H1 (cell line): ENCODE measurements at regions not wholly inside any gene's neighbourhood (a gene's known extent, or its start where the extent isn't known, plus 50 kb on each side); places are given as distances from the start of the nearest gene placed in this dataset.

Source experiments
- CTCF ChIA-PET: fragments of 300-600 bp; sonication (Branson Sonifier 250); formaldehyde crosslinking; loops from one replicate; lab custom pipeline; 2021; ENCODE audit not compliant: partially characterized antibody; lab: Charles Lee
- POLR2A ChIA-PET: fragments of 300-600 bp; sonication (Branson Sonifier 250); formaldehyde crosslinking; loops from one replicate; lab custom pipeline; 2021; ENCODE audit warnings: inconsistent platforms; ENCODE audit not compliant: partially characterized antibody; lab: Charles Lee
- DNase-seq, 2 experiments: peaks; one replicate each; pipeline versions ENCODE4 v3.0.0 to v3.0.0-alpha.2; 2010 to 2022; ENCODE audit warnings: low spot score in 2 of 2, low read depth in 1 of 2, mixed read lengths in 1 of 2
- FAIRE-seq: peaks from 2 replicates; lab custom pipeline; 2011; peaks lifted over from hg19 to GRCh38; lab: Jason Lieb, UNC
- H2AFZ ChIP-seq: 2 replicates; pipeline ENCODE4 v1.8.1; 2012; ENCODE audit warnings: low read length, inconsistent platforms
- H2AK5ac ChIP-seq: 2 replicates; pipeline ENCODE4 v1.6.1; 2013; ENCODE audit warnings: low read depth, low read length
- H2BK120ac ChIP-seq: replicated peaks from 2 replicates; pipeline ENCODE3; 2013; ENCODE audit warnings: low read depth, low read length, inconsistent platforms
- H2BK12ac ChIP-seq: 2 replicates; pipeline ENCODE4 v1.6.1; 2013; ENCODE audit warnings: low read depth, low read length
- H2BK15ac ChIP-seq: 2 replicates; pipeline ENCODE4 v1.6.1; 2013; ENCODE audit warnings: low read length
- H2BK20ac ChIP-seq: 2 replicates; pipeline ENCODE4 v1.6.1; 2013; ENCODE audit warnings: low read length
- H2BK5ac ChIP-seq: 2 replicates; pipeline ENCODE4 v1.6.1; 2013; ENCODE audit warnings: low read depth, low read length
- H3K14ac ChIP-seq: 2 replicates; pipeline ENCODE4 v1.6.1; 2013; ENCODE audit warnings: inconsistent platforms; ENCODE audit not compliant: insufficient read length
- H3K18ac ChIP-seq: 2 replicates; pipeline ENCODE4 v1.6.1; 2013; ENCODE audit warnings: low read length; ENCODE audit errors: extremely low read depth
- H3K23ac ChIP-seq: 2 replicates; pipeline ENCODE4 v1.6.1; 2013; ENCODE audit warnings: inconsistent platforms; ENCODE audit not compliant: insufficient read length
- H3K23me2 ChIP-seq: 2 replicates; pipeline ENCODE4 v1.6.1; 2013; ENCODE audit warnings: low read depth, low read length
- H3K27ac ChIP-seq: 2 replicates; pipeline ENCODE4 v1.6.1; 2011; ENCODE audit warnings: low read depth, low read length, inconsistent platforms
- H3K27me3 ChIP-seq, 4 experiments: replicated peaks in 1 of 4; 1 replicate in 1 of 4; 2 replicates in 3 of 4; pipeline versions ENCODE4 v1.6.1 to v1.8.1; 2011 to 2013; ENCODE audit warnings: low read length in 3 of 4, mild to moderate bottlenecking in 3 of 4, inconsistent platforms in 2 of 4, mixed read lengths in 2 of 4, moderate library complexity in 1 of 4; ENCODE audit not compliant: control insufficient read depth in 3 of 4, insufficient read depth in 3 of 4; ENCODE audit errors: extremely low read depth in 1 of 4
- H3K36me3 ChIP-seq, 4 experiments: 2 replicates each; pipeline versions ENCODE4 v1.6.1 to v1.8.1; 2011 to 2013; ENCODE audit warnings: mild to moderate bottlenecking in 4 of 4, low read length in 3 of 4, moderate library complexity in 2 of 4, control low read depth in 1 of 4, inconsistent platforms in 1 of 4; ENCODE audit not compliant: insufficient read depth in 4 of 4, control insufficient read depth in 2 of 4
- H3K4ac ChIP-seq: replicated peaks from 2 replicates; pipeline ENCODE3; 2013; ENCODE audit warnings: low read length, low read depth, mixed read lengths, inconsistent platforms; ENCODE audit not compliant: insufficient read length
- H3K4me1 ChIP-seq, 4 experiments: replicated peaks in 1 of 4; 1 replicate in 1 of 4; 2 replicates in 3 of 4; pipeline versions ENCODE4 v1.6.1 to v1.8.1; 2011 to 2013; ENCODE audit warnings: low read length in 3 of 4, inconsistent platforms in 2 of 4, mixed read lengths in 1 of 4; ENCODE audit not compliant: insufficient read depth in 4 of 4, control insufficient read depth in 3 of 4
- H3K4me2 ChIP-seq, 2 experiments: 2 replicates each; pipeline versions ENCODE4 v1.6.1 to v1.8.1; 2011 to 2013; ENCODE audit warnings: low read depth in 2 of 2, low read length in 2 of 2, control low read depth in 1 of 2, inconsistent platforms in 1 of 2, mild to moderate bottlenecking in 1 of 2; ENCODE audit not compliant: insufficient read depth in 1 of 2
- H3K4me3 ChIP-seq, 4 experiments: fragments of 200-600, 300-600 bp in 1 of 4; sonication (generic), shearing (Covaris generic), sonication (Bioruptor Twin) in 1 of 4; 2 replicates each; pipeline versions ENCODE4 v1.5.1 to v1.8.1; 2011 to 2016; ENCODE audit warnings: low read length in 4 of 4, low read depth in 3 of 4, control low read depth in 2 of 4, inconsistent platforms in 2 of 4, mild to moderate bottlenecking in 2 of 4, mixed read lengths in 1 of 4, moderate library complexity in 1 of 4; ENCODE audit not compliant: insufficient read depth in 2 of 4; ENCODE audit errors: extremely low read depth in 1 of 4
- H3K56ac ChIP-seq: replicated peaks from 2 replicates; pipeline ENCODE3; 2013; ENCODE audit warnings: low read depth, mild to moderate bottlenecking, mixed read lengths, low read length, inconsistent platforms; ENCODE audit not compliant: insufficient read length
- H3K79me1 ChIP-seq: 2 replicates; pipeline ENCODE4 v1.6.1; 2013; ENCODE audit warnings: low read depth, low read length, control low read depth
- H3K79me2 ChIP-seq, 2 experiments: 2 replicates each; pipeline versions ENCODE4 v1.6.1 to v1.8.1; 2012 to 2013; ENCODE audit warnings: low read length in 2 of 2, mild to moderate bottlenecking in 2 of 2, inconsistent platforms in 1 of 2; ENCODE audit not compliant: insufficient read depth in 2 of 2, control insufficient read depth in 1 of 2
- H3K9ac ChIP-seq, 4 experiments: replicated peaks in 1 of 4; 1 replicate in 1 of 4; 2 replicates in 3 of 4; pipeline versions ENCODE4 v1.6.1 to v1.8.1; 2011 to 2013; ENCODE audit warnings: low read depth in 3 of 4, low read length in 3 of 4, control low read depth in 2 of 4, mild to moderate bottlenecking in 2 of 4, moderate library complexity in 2 of 4, inconsistent platforms in 1 of 4; ENCODE audit errors: extremely low read depth in 1 of 4
- H3K9me3 ChIP-seq, 2 experiments: 2 replicates each; pipeline versions ENCODE4 v1.6.1 to v1.8.1; 2012 to 2013; ENCODE audit warnings: mild to moderate bottlenecking in 2 of 2, moderate library complexity in 2 of 2, control low read depth in 1 of 2, inconsistent platforms in 1 of 2, low read depth in 1 of 2, low read length in 1 of 2, mixed read lengths in 1 of 2; ENCODE audit not compliant: insufficient read depth in 2 of 2
- H4K20me1 ChIP-seq, 2 experiments: replicated peaks in 1 of 2; 2 replicates each; pipeline versions ENCODE3 to v1.8.1; 2011 to 2013; ENCODE audit warnings: inconsistent platforms in 2 of 2, low read length in 2 of 2, mild to moderate bottlenecking in 1 of 2; ENCODE audit not compliant: insufficient read depth in 2 of 2, control insufficient read depth in 1 of 2
- H4K5ac ChIP-seq: 2 replicates; pipeline ENCODE4 v1.6.1; 2013; ENCODE audit warnings: low read length, low read depth, mixed read lengths, inconsistent platforms; ENCODE audit not compliant: insufficient read length
- H4K8ac ChIP-seq: 2 replicates; pipeline ENCODE4 v1.8.0; 2013; ENCODE audit warnings: mild to moderate bottlenecking, moderate library complexity, low read length, inconsistent platforms; ENCODE audit not compliant: insufficient read depth; ENCODE audit errors: extremely low read depth
- H4K91ac ChIP-seq: replicated peaks from 2 replicates; pipeline ENCODE3; 2013; ENCODE audit warnings: low read length, mixed read lengths, inconsistent platforms; ENCODE audit not compliant: insufficient read length
- ATF2 ChIP-seq: IDR thresholded peaks from 2 replicates; pipeline ENCODE4 v1.6.1; 2012; ENCODE audit warnings: low read length, inconsistent platforms
- BRCA1 ChIP-seq: IDR thresholded peaks from 2 replicates; pipeline ENCODE4 v1.6.1; 2012; ENCODE audit warnings: low read depth, low read length, improper control_type of control experiment
- CHD2 ChIP-seq: IDR thresholded peaks from 2 replicates; pipeline ENCODE4 v1.6.1; 2012; ENCODE audit warnings: low read length, improper control_type of control experiment
- NANOG ChIP-seq: IDR thresholded peaks from 2 replicates; pipeline ENCODE4 v1.6.1; 2011; ENCODE audit warnings: low read length, low read depth, mild to moderate bottlenecking, inconsistent platforms; ENCODE audit not compliant: insufficient read depth, poor library complexity, severe bottlenecking
- POLR2AphosphoS5 ChIP-seq: IDR thresholded peaks from 2 replicates; pipeline ENCODE4 v1.6.1; 2011; ENCODE audit warnings: low read depth, low read length
- RFX5 ChIP-seq: IDR thresholded peaks from 2 replicates; pipeline ENCODE4 v1.6.1; 2011; ENCODE audit warnings: low read depth, low read length, improper control_type of control experiment, borderline replicate concordance
- SP4 ChIP-seq: IDR thresholded peaks from 2 replicates; pipeline ENCODE4 v1.6.1; 2012; ENCODE audit warnings: low read length, inconsistent platforms
- TAF7 ChIP-seq: optimal IDR thresholded peaks from 2 replicates; pipeline ENCODE3; 2011; ENCODE audit warnings: low read depth, mild to moderate bottlenecking, inconsistent platforms, low read length, moderate library complexity, borderline replicate concordance
- TCF12 ChIP-seq: IDR thresholded peaks from 2 replicates; pipeline ENCODE4 v1.6.1; 2011; ENCODE audit warnings: low read depth, mild to moderate bottlenecking, low read length
- WGBS, 2 experiments: shearing (Covaris generic) in 1 of 2; methylation state at CpG; one replicate each; pipeline versions ENCODE4 v1.1.6 to v1.1.7; 2013 to 2015; ENCODE audit warnings: low lambda C conversion rate in 2 of 2, mixed read lengths in 2 of 2, inconsistent platforms in 1 of 2, low coverage in 1 of 2, missing lambda C conversion rate in 1 of 2; ENCODE audit not compliant: insufficient replicate concordance in 2 of 2, insufficient coverage in 1 of 2, insufficient read length in 1 of 2; ENCODE audit errors: extremely low coverage in 1 of 2, missing lambda C conversion rate in 1 of 2; 5-methylcytosine and 5-hydroxymethylcytosine counted together

DNA sequence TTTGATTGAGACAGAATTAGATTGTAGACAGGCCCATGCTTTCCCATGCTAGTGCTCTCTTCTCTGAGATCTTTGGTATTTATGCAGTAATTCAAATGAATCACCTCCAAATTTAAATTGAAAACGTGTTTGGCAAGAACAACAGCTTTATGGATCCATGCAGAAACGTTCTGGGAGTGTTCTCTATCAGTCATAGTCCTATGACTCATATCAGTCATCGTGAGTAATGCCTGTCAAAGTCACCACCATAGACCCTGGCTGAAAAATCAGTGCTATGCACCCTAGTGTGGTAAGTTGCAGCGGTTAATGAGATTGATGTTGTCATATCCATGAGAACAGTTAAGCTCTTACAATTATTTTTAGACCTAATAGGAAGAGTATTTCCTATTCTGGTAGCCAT is 90.1 kb upstream of the FOXG1 start:
- no peak overlapping the region for H3K14ac ChIP-seq
- no peak overlapping the region for H2BK120ac ChIP-seq
- H4K91ac ChIP-seq, result no peak overlapping the region
- H2BK5ac ChIP-seq, result no peak overlapping the region
- H4K8ac ChIP-seq, result no peak overlapping the region
- ChIA-PET CTCF (no interaction called here), POLR2A (no interaction called here)
- no peak overlapping the region for H2BK20ac ChIP-seq
- H3K27me3 ChIP-seq, result no peaks in the 10 kb centered on the region
- WGBS, 2 experiments, result 73% methylated on average over 4 of the region's 4 CpGs; no CpG with 5 or more reads in 1 of the 2 experiments
- H3K79me2 ChIP-seq, result no peaks in the 10 kb centered on the region
- TF ChIP-seq RFX5, result no peak
- TF ChIP-seq ATF2, result no peak
- no peak for TF ChIP-seq CHD2
- TF ChIP-seq SP4, result no peak
- no peak for TF ChIP-seq TAF7
- no peak for TF ChIP-seq POLR2AphosphoS5
- no peak for TF ChIP-seq NANOG
- TF ChIP-seq TCF12, result no peak
- no peak for TF ChIP-seq BRCA1
- no peaks in the 10 kb centered on the region for H3K23me2 ChIP-seq
- no peak overlapping the region for H3K9ac ChIP-seq
- H3K23ac ChIP-seq, result no peak overlapping the region
- no peak overlapping the region for H2AK5ac ChIP-seq
- no peak overlapping the region for H3K4me3 ChIP-seq
- H4K20me1 ChIP-seq, result no peaks in the 10 kb centered on the region
- no peaks in the 10 kb centered on the region for H3K9me3 ChIP-seq
- H3K27ac ChIP-seq, result no peak overlapping the region
- no peak overlapping the region for H3K18ac ChIP-seq
- H3K56ac ChIP-seq, result no peak overlapping the region
- H2BK12ac ChIP-seq, result no peak overlapping the region
- H3K4me1 ChIP-seq, result no peaks in the 10 kb centered on the region
- H3K36me3 ChIP-seq, result no peaks in the 10 kb centered on the region
- FAIRE-seq, result no peak
- H2BK15ac ChIP-seq, result no peak overlapping the region
- DNase-seq, result no peak
- H3K4me2 ChIP-seq, result no peak overlapping the region
- H4K5ac ChIP-seq, result no peak overlapping the region
- H2AFZ ChIP-seq, result no peak overlapping the region; the same call in 1 of the 2 replicates
- H3K4ac ChIP-seq, result no peak overlapping the region
- no peaks in the 10 kb centered on the region for H3K79me1 ChIP-seq
